ENCODE measurements at regions not wholly inside any gene's neighbourhood (a gene's known extent, or its start where the extent isn't known, plus 50 kb on each side); places are given as distances from the start of the nearest gene placed in this dataset.

DNA sequence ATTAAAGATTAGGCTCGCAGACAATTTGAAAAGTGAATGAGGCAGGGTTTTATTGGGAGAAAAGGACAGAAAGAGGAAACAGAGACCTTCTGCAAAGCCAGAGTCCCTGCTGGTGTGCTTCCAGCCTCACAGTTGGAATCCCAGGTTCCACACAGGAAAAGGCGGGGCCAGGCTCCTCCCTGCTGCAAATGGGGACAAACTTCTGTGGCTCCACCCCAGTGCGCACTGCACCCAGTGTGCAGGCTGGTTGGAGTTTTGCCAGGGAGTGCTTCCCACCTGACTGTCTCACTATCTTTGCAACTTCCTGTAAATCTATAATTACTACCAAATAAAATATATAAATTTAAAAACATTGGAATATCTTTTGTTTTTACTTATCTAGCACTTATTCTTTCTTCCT, 386.0 kb upstream of the GRIN3A start:
- POLR2A ChIA-PET = no interaction called here
- DNase-seq (no peak), ATAC-seq (no peak)
- Mint-ChIP-seq H3K36me3 (no peaks in the 10 kb centered on the region), H3K27me3 (peaks cover 0 to 2% (median 0%) of the 10 kb centered on the region in 5 donors), H3K9me3 (peaks cover 0 to 14% (median 7%) of the 10 kb centered on the region in 11 donors), H3K4me1 (no peaks in the 10 kb centered on the region), H3K4me3 (no peak overlapping the region), H3K27ac (no peak overlapping the region)
- no peak overlapping the region for H3K4me3 ChIP-seq (ENCODE audit: low read length)
- H3K27ac ChIP-seq (ENCODE audit: low read depth, low read length) = no peak overlapping the region
- no peaks in the 10 kb centered on the region for H3K27me3 ChIP-seq (ENCODE audit: control insufficient read depth in 2 of 2, insufficient read depth in 2 of 2, low read length in 2 of 2)
- H3K36me3 ChIP-seq (ENCODE audit: control insufficient read depth in 2 of 3, insufficient read depth in 3 of 3, low read length in 3 of 3) = no peaks in the 10 kb centered on the region
- no peaks in the 10 kb centered on the region for H3K9me3 ChIP-seq (ENCODE audit: control insufficient read depth in 2 of 3, low read length in 3 of 3)
- CTCF ChIA-PET = no interaction called here
- intact Hi-C loops (cut with micrococcal nuclease) = no loop called here
- H3K4me1 ChIP-seq (ENCODE audit: control insufficient read depth in 2 of 2, insufficient read depth in 2 of 2, low read length in 2 of 2) = no peaks in the 10 kb centered on the region

DNA sequence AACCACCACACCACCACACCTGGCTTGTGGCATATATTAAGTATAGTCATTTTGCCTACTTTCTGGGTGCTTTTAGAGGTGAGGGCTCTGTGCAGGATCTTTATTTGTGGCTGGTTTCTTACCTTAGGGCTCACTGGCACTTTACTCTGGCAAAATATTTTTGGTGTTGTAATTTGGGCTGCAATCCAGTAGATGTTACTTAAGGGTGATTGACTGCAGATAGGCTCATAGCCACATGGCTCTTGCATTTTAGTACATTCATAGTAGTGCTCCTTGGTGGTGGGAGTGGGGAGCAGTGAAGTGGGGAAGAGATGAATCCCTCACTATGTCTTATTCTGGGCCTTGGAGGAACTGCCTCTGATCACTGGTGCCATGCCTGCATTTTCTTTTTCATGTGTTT, 376.1 kb upstream of the GRIN3A start:
- Mint-ChIP-seq H3K27me3 (no peaks in the 10 kb centered on the region), H3K9me3 (peaks cover 0 to 21% (median 6%) of the 10 kb centered on the region in 11 donors), H3K4me1 (no peaks in the 10 kb centered on the region), H3K4me3 (no peak overlapping the region), H3K27ac (no peak overlapping the region), H3K36me3 (no peaks in the 10 kb centered on the region)
- Histone ChIP-seq H3K27ac (ENCODE audit: low read depth, low read length) (no peak overlapping the region), H3K4me1 (ENCODE audit: control insufficient read depth in 2 of 2, insufficient read depth in 2 of 2, low read length in 2 of 2) (no peaks in the 10 kb centered on the region), H3K4me3 (ENCODE audit: low read length) (no peak overlapping the region), H3K9me3 (ENCODE audit: control insufficient read depth in 2 of 3, low read length in 3 of 3) (no peaks in the 10 kb centered on the region), H3K36me3 (ENCODE audit: control insufficient read depth in 2 of 3, insufficient read depth in 3 of 3, low read length in 3 of 3) (no peaks in the 10 kb centered on the region), H3K27me3 (ENCODE audit: control insufficient read depth in 2 of 2, insufficient read depth in 2 of 2, low read length in 2 of 2) (no peaks in the 10 kb centered on the region)
- no peak for ATAC-seq
- ChIA-PET POLR2A (no interaction called here), CTCF (no interaction called here)
- intact Hi-C loops (cut with micrococcal nuclease) = no loop called here
- DNase-seq = no peak

DNA sequence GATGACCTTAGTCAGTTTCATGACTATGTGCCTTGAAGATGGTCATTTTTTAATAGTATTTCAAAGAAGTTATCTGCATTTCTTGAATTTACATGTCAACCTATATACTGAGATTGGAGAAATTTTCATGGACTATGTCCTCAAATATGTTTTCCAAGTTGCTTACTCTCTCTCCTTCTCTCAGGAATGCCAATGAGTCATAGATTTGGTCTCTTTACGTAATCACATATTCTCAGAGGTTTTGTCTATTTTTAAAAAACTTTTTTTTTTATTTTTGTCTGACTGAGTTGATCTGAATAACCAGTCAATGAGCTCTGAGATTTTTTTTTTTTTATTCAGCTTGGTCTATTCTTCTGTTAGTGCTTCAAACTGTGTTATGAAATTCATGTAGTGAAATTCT, 374.7 kb upstream of the GRIN3A start:
- Mint-ChIP-seq H3K27me3 (no peaks in the 10 kb centered on the region), H3K27ac (no peak overlapping the region), H3K9me3 (peaks cover 0 to 14% (median 5%) of the 10 kb centered on the region in 11 donors), H3K4me1 (no peaks in the 10 kb centered on the region), H3K4me3 (no peak overlapping the region), H3K36me3 (no peaks in the 10 kb centered on the region)
- DNase-seq = no peak
- Histone ChIP-seq H3K9me3 (ENCODE audit: control insufficient read depth in 2 of 3, low read length in 3 of 3) (no peaks in the 10 kb centered on the region), H3K27ac (ENCODE audit: low read depth, low read length) (no peak overlapping the region), H3K4me1 (ENCODE audit: control insufficient read depth in 2 of 2, insufficient read depth in 2 of 2, low read length in 2 of 2) (no peaks in the 10 kb centered on the region), H3K4me3 (ENCODE audit: low read length) (no peak overlapping the region), H3K36me3 (ENCODE audit: control insufficient read depth in 2 of 3, insufficient read depth in 3 of 3, low read length in 3 of 3) (no peaks in the 10 kb centered on the region), H3K27me3 (ENCODE audit: control insufficient read depth in 2 of 2, insufficient read depth in 2 of 2, low read length in 2 of 2) (no peaks in the 10 kb centered on the region)
- CTCF ChIA-PET = no interaction called here
- ATAC-seq = no peak
- POLR2A ChIA-PET = no interaction called here
- intact Hi-C loops (cut with micrococcal nuclease) = no loop called here

DNA sequence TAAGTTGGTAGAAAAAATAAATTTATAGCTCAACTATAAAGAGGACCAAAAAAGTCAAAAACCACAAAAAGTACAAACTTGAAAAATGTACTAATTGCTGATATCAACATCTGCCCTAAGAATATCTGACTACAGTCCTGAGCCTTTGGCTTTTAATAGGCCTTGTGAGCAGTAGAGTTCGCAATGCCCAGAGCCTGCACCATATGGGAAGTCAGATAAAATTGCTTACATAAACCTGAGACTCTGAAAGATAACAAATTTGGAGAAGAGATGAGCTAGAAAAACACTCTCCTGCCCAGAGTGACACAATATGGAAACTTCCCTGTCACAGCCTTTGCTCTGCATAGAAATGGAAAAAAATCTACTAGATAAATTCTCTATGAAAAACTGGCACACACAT, 368.0 kb upstream of the GRIN3A start:
- H3K4me3 Mint-ChIP-seq = no peak overlapping the region
- H3K4me3 ChIP-seq (ENCODE audit: low read length) = no peak overlapping the region
- intact Hi-C loops (cut with micrococcal nuclease) = no loop called here
- CTCF ChIA-PET = no interaction called here
- peaks cover 0 to 6% (median 0%) of the 10 kb centered on the region in 11 donors for H3K9me3 Mint-ChIP-seq
- no peak overlapping the region for H3K27ac Mint-ChIP-seq
- no peaks in the 10 kb centered on the region for H3K27me3 Mint-ChIP-seq
- ATAC-seq (no peak), DNase-seq (no peak)
- POLR2A ChIA-PET = no interaction called here
- no peaks in the 10 kb centered on the region for H3K4me1 Mint-ChIP-seq
- H3K27ac ChIP-seq (ENCODE audit: low read depth, low read length) = no peak overlapping the region
- H3K4me1 ChIP-seq (ENCODE audit: control insufficient read depth in 2 of 2, insufficient read depth in 2 of 2, low read length in 2 of 2) = no peaks in the 10 kb centered on the region
- no peaks in the 10 kb centered on the region for H3K27me3 ChIP-seq (ENCODE audit: control insufficient read depth in 2 of 2, insufficient read depth in 2 of 2, low read length in 2 of 2)
- H3K9me3 ChIP-seq (ENCODE audit: control insufficient read depth in 2 of 3, low read length in 3 of 3) = no peaks in the 10 kb centered on the region
- H3K36me3 ChIP-seq (ENCODE audit: control insufficient read depth in 2 of 3, insufficient read depth in 3 of 3, low read length in 3 of 3) = no peaks in the 10 kb centered on the region
- H3K36me3 Mint-ChIP-seq = no peaks in the 10 kb centered on the region

DNA sequence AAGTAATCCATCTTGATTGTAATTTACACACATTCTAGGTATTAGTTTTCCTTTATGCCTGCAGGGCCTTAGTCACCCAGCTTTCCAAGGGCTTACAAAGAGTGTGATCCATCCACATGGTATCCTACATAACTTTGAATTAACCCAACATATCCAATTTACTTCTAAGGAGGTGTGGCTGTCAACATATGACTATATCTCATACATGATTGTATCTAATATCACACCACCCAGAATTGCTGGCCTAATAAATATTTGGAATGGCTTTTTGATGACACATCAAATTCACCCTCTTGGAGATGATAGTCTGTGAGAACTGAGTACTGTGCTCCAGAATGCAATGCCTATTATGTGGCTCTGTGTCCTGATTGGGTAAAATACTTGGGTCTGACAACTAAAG, 363.3 kb upstream of the GRIN3A start:
- Mint-ChIP-seq H3K4me1 (no peaks in the 10 kb centered on the region), H3K36me3 (no peaks in the 10 kb centered on the region), H3K27ac (no peak overlapping the region), H3K9me3 (peaks cover 0 to 6% (median 1%) of the 10 kb centered on the region in 11 donors), H3K27me3 (no peaks in the 10 kb centered on the region), H3K4me3 (no peak overlapping the region)
- Histone ChIP-seq H3K4me1 (ENCODE audit: control insufficient read depth in 2 of 2, insufficient read depth in 2 of 2, low read length in 2 of 2) (no peaks in the 10 kb centered on the region), H3K9me3 (ENCODE audit: control insufficient read depth in 2 of 3, low read length in 3 of 3) (no peaks in the 10 kb centered on the region), H3K27me3 (ENCODE audit: control insufficient read depth in 2 of 2, insufficient read depth in 2 of 2, low read length in 2 of 2) (no peaks in the 10 kb centered on the region), H3K36me3 (ENCODE audit: control insufficient read depth in 2 of 3, insufficient read depth in 3 of 3, low read length in 3 of 3) (no peaks in the 10 kb centered on the region), H3K4me3 (ENCODE audit: low read length) (no peak overlapping the region), H3K27ac (ENCODE audit: low read depth, low read length) (no peak overlapping the region)
- ChIA-PET POLR2A (no interaction called here), CTCF (no interaction called here)
- no peak for DNase-seq
- no peak for ATAC-seq
- intact Hi-C loops (cut with micrococcal nuclease) = no loop called here

DNA sequence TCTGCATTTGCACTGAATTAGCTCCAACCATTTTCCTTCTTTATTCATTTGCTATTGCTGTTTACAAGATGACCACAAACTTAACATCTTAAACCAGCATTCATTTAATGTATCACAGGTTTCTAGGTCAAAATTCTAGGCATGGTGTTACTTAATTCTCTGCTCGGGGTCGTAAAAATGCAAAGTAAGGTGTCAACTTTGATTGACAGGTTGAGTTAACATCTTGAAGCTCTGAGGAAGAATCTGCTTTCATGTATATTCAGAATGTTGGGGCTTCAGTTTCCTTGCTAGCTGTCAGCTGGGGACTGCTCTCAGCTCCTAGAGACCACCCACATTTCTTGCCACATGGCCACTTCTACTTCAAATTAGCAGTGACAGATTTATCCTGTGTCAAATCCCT, 348.7 kb upstream of the GRIN3A start:
- no peaks in the 10 kb centered on the region for H3K27me3 ChIP-seq (ENCODE audit: control insufficient read depth in 2 of 2, insufficient read depth in 2 of 2, low read length in 2 of 2)
- DNase-seq (no peak), ATAC-seq (no peak)
- no peaks in the 10 kb centered on the region for H3K4me1 ChIP-seq (ENCODE audit: control insufficient read depth in 2 of 2, insufficient read depth in 2 of 2, low read length in 2 of 2)
- Mint-ChIP-seq H3K27ac (no peak overlapping the region), H3K4me1 (no peaks in the 10 kb centered on the region), H3K4me3 (no peak overlapping the region), H3K9me3 (peaks cover 0 to 3% (median 0%) of the 10 kb centered on the region in 11 donors), H3K27me3 (no peaks in the 10 kb centered on the region), H3K36me3 (no peaks in the 10 kb centered on the region)
- H3K27ac ChIP-seq (ENCODE audit: low read depth, low read length) = no peak overlapping the region
- ChIA-PET CTCF (no interaction called here), POLR2A (no interaction called here)
- no peaks in the 10 kb centered on the region for H3K9me3 ChIP-seq (ENCODE audit: control insufficient read depth in 2 of 3, low read length in 3 of 3)
- no peak overlapping the region for H3K4me3 ChIP-seq (ENCODE audit: low read length)
- no peaks in the 10 kb centered on the region for H3K36me3 ChIP-seq (ENCODE audit: control insufficient read depth in 2 of 3, insufficient read depth in 3 of 3, low read length in 3 of 3)
- intact Hi-C loops (cut with micrococcal nuclease) = no loop called here

DNA sequence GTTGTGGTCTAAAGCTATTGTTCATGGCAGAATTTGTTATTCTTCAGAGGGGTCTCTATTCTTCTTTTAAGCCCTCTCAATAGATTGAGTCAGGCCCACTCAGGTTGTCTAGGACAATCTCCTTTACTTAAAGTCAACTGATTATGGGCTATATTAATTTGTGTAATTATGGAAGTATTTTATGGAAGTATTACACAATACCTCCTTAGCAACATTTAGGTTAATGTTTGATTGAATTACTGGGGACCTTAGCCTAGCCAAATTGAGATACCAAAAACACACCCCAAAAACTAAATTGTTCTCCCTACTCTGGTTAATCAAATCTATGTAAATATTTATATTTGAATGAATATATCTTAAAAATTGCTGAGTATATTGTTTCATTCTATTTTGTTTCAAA, 347.1 kb upstream of the GRIN3A start:
- no peaks in the 10 kb centered on the region for H3K4me1 ChIP-seq (ENCODE audit: control insufficient read depth in 2 of 2, insufficient read depth in 2 of 2, low read length in 2 of 2)
- no peaks in the 10 kb centered on the region for H3K36me3 ChIP-seq (ENCODE audit: control insufficient read depth in 2 of 3, insufficient read depth in 3 of 3, low read length in 3 of 3)
- ATAC-seq (no peak), DNase-seq (no peak)
- no peak overlapping the region for H3K4me3 ChIP-seq (ENCODE audit: low read length)
- no peaks in the 10 kb centered on the region for H3K4me1 Mint-ChIP-seq
- ChIA-PET CTCF (no interaction called here), POLR2A (no interaction called here)
- no peaks in the 10 kb centered on the region for H3K27me3 ChIP-seq (ENCODE audit: control insufficient read depth in 2 of 2, insufficient read depth in 2 of 2, low read length in 2 of 2)
- no peak overlapping the region for H3K27ac ChIP-seq (ENCODE audit: low read depth, low read length)
- no peaks in the 10 kb centered on the region for H3K27me3 Mint-ChIP-seq
- H3K4me3 Mint-ChIP-seq = no peak overlapping the region
- no peaks in the 10 kb centered on the region for H3K36me3 Mint-ChIP-seq
- no peak overlapping the region for H3K27ac Mint-ChIP-seq
- intact Hi-C loops (cut with micrococcal nuclease) = no loop called here
- peaks cover 0 to 4% (median 0%) of the 10 kb centered on the region in 11 donors for H3K9me3 Mint-ChIP-seq
- no peaks in the 10 kb centered on the region for H3K9me3 ChIP-seq (ENCODE audit: control insufficient read depth in 2 of 3, low read length in 3 of 3)
